ENCODE measurements at regions not wholly inside any gene's neighbourhood (a gene's known extent, or its start where the extent isn't known, plus 50 kb on each side); places are given as distances from the start of the nearest gene placed in this dataset.

DNA sequence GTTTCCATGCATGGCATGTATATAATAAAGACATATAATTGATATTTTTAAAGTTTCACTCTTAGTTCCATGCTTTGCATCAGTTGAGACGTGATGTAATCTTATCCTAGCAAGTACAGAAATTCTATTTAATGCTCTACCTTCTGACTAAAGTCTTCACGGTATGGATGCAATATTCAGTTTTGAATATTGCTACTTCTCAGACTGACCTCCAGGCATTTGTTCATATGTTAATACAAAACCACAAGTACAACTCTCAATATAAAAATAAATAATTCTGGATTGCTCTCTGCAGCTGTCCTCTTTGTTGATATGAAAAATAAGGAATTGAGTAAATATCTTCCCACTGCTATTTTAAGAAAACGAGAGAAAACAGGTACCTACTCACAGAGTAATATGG lies 309.8 kb upstream of the HAND2 start:
- TF ChIP-seq EZH2 (IDR thresholded peaks at IDR 0.05; ENCODE audit: borderline replicate concordance, low read length), result no peak
- TF ChIP-seq, protein P1, sequence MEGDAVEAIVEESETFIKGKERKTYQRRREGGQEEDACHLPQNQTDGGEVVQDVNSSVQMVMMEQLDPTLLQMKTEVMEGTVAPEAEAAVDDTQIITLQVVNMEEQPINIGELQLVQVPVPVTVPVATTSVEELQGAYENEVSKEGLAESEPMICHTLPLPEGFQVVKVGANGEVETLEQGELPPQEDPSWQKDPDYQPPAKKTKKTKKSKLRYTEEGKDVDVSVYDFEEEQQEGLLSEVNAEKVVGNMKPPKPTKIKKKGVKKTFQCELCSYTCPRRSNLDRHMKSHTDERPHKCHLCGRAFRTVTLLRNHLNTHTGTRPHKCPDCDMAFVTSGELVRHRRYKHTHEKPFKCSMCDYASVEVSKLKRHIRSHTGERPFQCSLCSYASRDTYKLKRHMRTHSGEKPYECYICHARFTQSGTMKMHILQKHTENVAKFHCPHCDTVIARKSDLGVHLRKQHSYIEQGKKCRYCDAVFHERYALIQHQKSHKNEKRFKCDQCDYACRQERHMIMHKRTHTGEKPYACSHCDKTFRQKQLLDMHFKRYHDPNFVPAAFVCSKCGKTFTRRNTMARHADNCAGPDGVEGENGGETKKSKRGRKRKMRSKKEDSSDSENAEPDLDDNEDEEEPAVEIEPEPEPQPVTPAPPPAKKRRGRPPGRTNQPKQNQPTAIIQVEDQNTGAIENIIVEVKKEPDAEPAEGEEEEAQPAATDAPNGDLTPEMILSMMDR (conservative IDR thresholded peaks at IDR 0.05 in 1 of 2, IDR thresholded peaks at IDR 0.05 in 1 of 2; ENCODE audit: extremely low read depth in 1 of 2, insufficient read depth in 1 of 2, low read depth in 1 of 2, low read length in 2 of 2), result no peak

All from mammary epithelial cell (primary cell).